ENCODE measurements at regions not wholly inside any gene's neighbourhood (a gene's known extent, or its start where the extent isn't known, plus 50 kb on each side); places are given as distances from the start of the nearest gene placed in this dataset.

GRCh38 chr1:68338081-68338480 lies 105.8 kb upstream of the WLS start (continued):
- TF ChIP-seq, protein P1, sequence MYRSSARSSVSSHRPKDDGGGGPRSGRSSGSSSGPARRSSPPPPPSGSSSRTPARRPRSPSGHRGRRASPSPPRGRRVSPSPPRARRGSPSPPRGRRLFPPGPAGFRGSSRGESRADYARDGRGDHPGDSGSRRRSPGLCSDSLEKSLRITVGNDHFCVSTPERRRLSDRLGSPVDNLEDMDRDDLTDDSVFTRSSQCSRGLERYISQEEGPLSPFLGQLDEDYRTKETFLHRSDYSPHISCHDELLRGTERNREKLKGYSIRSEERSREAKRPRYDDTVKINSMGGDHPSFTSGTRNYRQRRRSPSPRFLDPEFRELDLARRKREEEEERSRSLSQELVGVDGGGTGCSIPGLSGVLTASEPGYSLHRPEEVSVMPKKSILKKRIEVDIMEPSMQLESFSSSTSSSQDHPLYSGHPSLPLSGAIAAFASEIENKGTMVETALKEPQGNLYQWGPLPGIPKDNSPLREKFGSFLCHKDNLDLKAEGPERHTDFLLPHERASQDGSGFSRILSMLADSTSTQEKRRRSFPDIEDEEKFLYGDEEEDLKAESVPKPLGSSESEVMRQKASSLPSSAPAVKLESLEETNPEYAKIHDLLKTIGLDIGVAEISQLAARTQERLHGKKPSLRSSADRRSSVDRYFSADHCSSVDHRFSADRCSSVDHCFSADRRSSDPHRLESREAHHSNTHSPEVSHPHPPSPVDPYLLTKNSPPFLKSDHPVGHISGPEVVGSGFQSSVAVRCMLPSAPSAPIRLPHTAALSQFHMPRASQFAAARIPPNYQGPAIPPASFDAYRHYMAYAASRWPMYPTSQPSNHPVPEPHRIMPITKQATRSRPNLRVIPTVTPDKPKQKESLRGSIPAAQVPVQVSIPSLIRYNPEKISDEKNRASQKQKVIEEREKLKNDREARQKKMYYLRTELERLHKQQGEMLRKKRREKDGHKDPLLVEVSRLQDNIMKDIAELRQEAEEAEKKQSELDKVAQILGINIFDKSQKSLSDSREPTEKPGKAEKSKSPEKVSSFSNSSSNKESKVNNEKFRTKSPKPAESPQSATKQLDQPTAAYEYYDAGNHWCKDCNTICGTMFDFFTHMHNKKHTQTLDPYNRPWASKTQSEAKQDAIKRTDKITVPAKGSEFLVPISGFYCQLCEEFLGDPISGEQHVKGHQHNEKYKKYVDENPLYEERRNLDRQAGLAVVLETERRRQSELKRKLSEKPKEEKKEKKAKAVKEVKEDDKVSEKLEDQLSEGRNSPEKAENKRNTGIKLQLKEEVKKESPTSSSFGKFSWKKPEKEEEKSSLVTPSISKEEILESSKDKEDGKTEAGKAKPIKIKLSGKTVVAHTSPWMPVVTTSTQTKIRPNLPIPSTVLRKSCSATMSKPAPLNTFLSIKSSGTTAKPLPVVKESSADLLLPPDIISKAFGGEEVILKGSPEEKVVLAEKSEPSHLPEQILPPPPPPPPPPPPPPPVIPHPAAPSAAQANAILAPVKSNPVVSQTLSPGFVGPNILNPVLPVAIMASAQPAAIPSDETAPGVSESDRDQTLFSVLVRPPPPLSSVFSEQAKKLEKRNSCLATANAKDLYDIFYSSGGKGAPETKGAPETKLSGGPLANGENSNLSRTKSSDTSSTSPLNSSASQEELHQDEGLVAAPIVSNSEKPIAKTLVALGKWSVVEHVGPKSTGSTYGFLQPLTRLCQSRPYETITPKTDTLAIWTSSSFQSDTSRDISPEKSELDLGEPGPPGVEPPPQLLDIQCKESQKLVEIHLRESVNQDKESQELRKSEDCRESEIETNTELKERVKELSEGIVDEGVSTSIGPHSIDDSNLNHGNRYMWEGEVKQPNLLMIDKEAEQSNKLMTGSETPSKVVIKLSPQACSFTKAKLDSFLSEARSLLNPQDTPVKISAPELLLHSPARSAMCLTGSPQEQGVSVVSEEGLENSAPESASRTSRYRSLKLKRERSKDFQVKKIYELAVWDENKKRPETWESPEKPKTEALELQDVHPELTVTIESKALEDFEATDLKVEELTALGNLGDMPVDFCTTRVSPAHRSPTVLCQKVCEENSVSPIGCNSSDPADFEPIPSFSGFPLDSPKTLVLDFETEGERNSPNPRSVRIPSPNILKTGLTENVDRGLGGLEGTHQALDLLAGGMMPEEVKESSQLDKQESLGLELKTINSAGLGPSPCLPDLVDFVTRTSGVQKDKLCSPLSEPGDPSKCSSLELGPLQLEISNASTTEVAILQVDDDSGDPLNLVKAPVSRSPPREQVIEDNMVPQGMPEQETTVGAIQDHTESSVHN (CRISPR knock-in tag; IDR thresholded peaks at IDR 0.05): no peak
- TF ChIP-seq ZNF124 (CRISPR knock-in tag; IDR thresholded peaks at IDR 0.05) (no peak), ZNF567 (CRISPR knock-in tag; IDR thresholded peaks at IDR 0.05; ENCODE audit: borderline replicate concordance) (no peak), ZNF564 (CRISPR knock-in tag; IDR thresholded peaks at IDR 0.05) (no peak), REL (CRISPR knock-in tag; conservative IDR thresholded peaks at IDR 0.05) (no peak), TGIF2 (CRISPR knock-in tag; IDR thresholded peaks at IDR 0.05) (no peak), ZNF230 (CRISPR knock-in tag; IDR thresholded peaks at IDR 0.05) (no peak), ISL2 (CRISPR knock-in tag; IDR thresholded peaks at IDR 0.05) (no peak)
